ENCODE measurements at regions not wholly inside any gene's neighbourhood (a gene's known extent, or its start where the extent isn't known, plus 50 kb on each side); places are given as distances from the start of the nearest gene placed in this dataset.
"Not testable (repeated sequence)": the region's sequence is repeated elsewhere in the genome, so short reads cannot be mapped to it uniquely, and the experiment has no call there.

GRCh38 chr18:30687501-30687900, 355.0 kb downstream of the DSC3 start:
- Mint-ChIP-seq H3K4me3 (no peak overlapping the region), H3K4me1 (no peaks in the 10 kb centered on the region), H3K9me3 (no peaks in the 10 kb centered on the region), H3K36me3 (ENCODE audit: low read depth) (no peaks in the 10 kb centered on the region), H3K27ac (no peak overlapping the region), H3K27me3 (no peaks in the 10 kb centered on the region)
- CTCF ChIA-PET, result no interaction called here
- TF ChIP-seq CTCF (IDR thresholded peaks at IDR 0.05), result no peak
- intact Hi-C loops (cut with micrococcal nuclease), result no loop called here
- ATAC-seq (ENCODE audit: low read depth) (no peak), DNase-seq (no peak)
- POLR2A ChIA-PET, result no interaction called here

- Mint-ChIP-seq H3K27me3 (no peaks in the 10 kb centered on the region), H3K4me3 (no peak overlapping the region), H3K27ac (no peak overlapping the region), H3K36me3 (ENCODE audit: low read depth) (no peaks in the 10 kb centered on the region), H3K4me1 (no peaks in the 10 kb centered on the region), H3K9me3 (no peaks in the 10 kb centered on the region)
- intact Hi-C loops (cut with micrococcal nuclease), result no loop called here
- no peak for TF ChIP-seq CTCF (IDR thresholded peaks at IDR 0.05)
- ChIA-PET POLR2A (no interaction called here), CTCF (no interaction called here)
- DNase-seq, result no peak
- ATAC-seq (ENCODE audit: low read depth), result no peak
Measured at GRCh38 chr18:30684825-30685481, 357.6 kb downstream of the DSC3 start.

- no peak for DNase-seq
- Mint-ChIP-seq H3K4me1 (no peaks in the 10 kb centered on the region), H3K27ac (no peak overlapping the region), H3K27me3 (no peaks in the 10 kb centered on the region), H3K4me3 (no peak overlapping the region), H3K36me3 (ENCODE audit: low read depth) (no peaks in the 10 kb centered on the region), H3K9me3 (no peaks in the 10 kb centered on the region)
- CTCF ChIA-PET, result no interaction called here
- POLR2A ChIA-PET, result no interaction called here
- intact Hi-C loops (cut with micrococcal nuclease), result no loop called here
- TF ChIP-seq CTCF (IDR thresholded peaks at IDR 0.05), result no peak
- ATAC-seq (ENCODE audit: low read depth), result no peak
Measured at GRCh38 chr18:30683836-30684235, 358.7 kb downstream of the DSC3 start.

- Mint-ChIP-seq H3K27me3 (no peaks in the 10 kb centered on the region), H3K36me3 (ENCODE audit: low read depth) (no peaks in the 10 kb centered on the region), H3K27ac (no peak overlapping the region), H3K4me1 (no peaks in the 10 kb centered on the region), H3K9me3 (no peaks in the 10 kb centered on the region), H3K4me3 (no peak overlapping the region)
- CTCF ChIA-PET, result no interaction called here
- POLR2A ChIA-PET, result no interaction called here
- no peak for DNase-seq
- no peak for TF ChIP-seq CTCF (IDR thresholded peaks at IDR 0.05)
- intact Hi-C loops (cut with micrococcal nuclease), result no loop called here
- ATAC-seq (ENCODE audit: low read depth), result no peak
Measured at GRCh38 chr18:30682672-30683071, 359.9 kb downstream of the DSC3 start.

GRCh38 chr18:30679285-30679930, 363.1 kb downstream of the DSC3 start:
- no peak for TF ChIP-seq CTCF (IDR thresholded peaks at IDR 0.05)
- DNase-seq, result no peak
- intact Hi-C loops (cut with micrococcal nuclease), result no loop called here
- Mint-ChIP-seq H3K4me1 (no peaks in the 10 kb centered on the region), H3K27ac (no peak overlapping the region), H3K9me3 (no peaks in the 10 kb centered on the region), H3K36me3 (ENCODE audit: low read depth) (no peaks in the 10 kb centered on the region), H3K4me3 (no peak overlapping the region), H3K27me3 (no peaks in the 10 kb centered on the region)
- ATAC-seq (ENCODE audit: low read depth), result no peak
- ChIA-PET POLR2A (no interaction called here), CTCF (no interaction called here)

- H3K9me3 Mint-ChIP-seq; intact Hi-C loops (cut with micrococcal nuclease); DNase-seq; H3K27me3 Mint-ChIP-seq; H3K36me3 Mint-ChIP-seq (ENCODE audit: low read depth); ATAC-seq (ENCODE audit: low read depth); H3K27ac Mint-ChIP-seq; CTCF ChIA-PET; POLR2A ChIA-PET; H3K4me3 Mint-ChIP-seq; H3K4me1 Mint-ChIP-seq: not testable (repeated sequence)
Measured at GRCh38 chr18:30677813-30678212, 364.7 kb downstream of the DSC3 start.
